ENCODE measurements at regions not wholly inside any gene's neighbourhood (a gene's known extent, or its start where the extent isn't known, plus 50 kb on each side); places are given as distances from the start of the nearest gene placed in this dataset.

DNA sequence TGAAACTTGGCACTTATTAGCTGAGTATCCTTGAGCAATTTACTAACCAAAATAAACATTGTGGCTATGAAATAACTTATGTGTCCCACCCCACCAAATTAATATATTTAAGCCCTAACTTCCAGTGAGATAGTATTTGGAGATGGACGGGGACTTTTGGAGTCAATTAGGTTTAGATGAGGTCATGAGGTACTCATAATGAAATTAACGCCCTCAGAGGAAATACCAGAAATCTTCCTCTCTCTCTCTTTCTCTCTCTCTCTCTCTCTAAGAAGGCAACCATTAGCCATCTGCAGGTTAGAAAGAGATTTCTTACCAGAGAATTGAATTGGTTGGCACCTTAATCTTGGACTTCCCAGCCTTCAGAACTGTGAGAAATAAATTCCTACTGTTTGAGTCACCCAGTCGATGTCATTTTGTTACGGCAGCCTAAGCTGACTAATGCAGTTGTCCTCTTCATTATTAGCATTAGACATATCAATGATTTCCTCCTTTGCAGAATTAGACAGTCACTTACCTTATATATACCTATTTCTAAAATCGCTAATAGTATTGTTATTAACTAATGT, 1284.0 kb downstream of the FAM181B start:
- Histone ChIP-seq H3K79me1 (ENCODE audit: low read depth in 1 of 2, low read length in 2 of 2) (no peaks in the 10 kb centered on the region), H2AK9ac (replicated peaks; ENCODE audit: low read depth, low read length, poor library complexity) (no peak overlapping the region), H3K27me3 (ENCODE audit: control insufficient read depth, insufficient read depth, low read length) (no peaks in the 10 kb centered on the region), H3K18ac (ENCODE audit: low read depth, low read length) (no peak overlapping the region), H2AK5ac (ENCODE audit: low read depth, low read length) (no peak overlapping the region), H4K8ac (ENCODE audit: low read depth in 2 of 2, low read length in 2 of 2) (no peak overlapping the region), H3K4me2 (ENCODE audit: low read depth, low read length) (no peak overlapping the region), H3K14ac (replicated peaks; ENCODE audit: low read depth, low read length) (no peak overlapping the region), H3K9me1 (ENCODE audit: insufficient read depth, low read length) (no peaks in the 10 kb centered on the region), H3K9me3 (ENCODE audit: control insufficient read depth, insufficient read depth, low read length) (no peaks in the 10 kb centered on the region; the same call in 1 of the 2 replicates), H2BK120ac (ENCODE audit: low read depth, low read length) (no peak overlapping the region), H2BK5ac (ENCODE audit: low read depth, low read length, poor library complexity, severe bottlenecking) (no peak overlapping the region), H3K4me1 (ENCODE audit: control insufficient read depth, insufficient read depth, low read length) (no peaks in the 10 kb centered on the region), H3K4ac (ENCODE audit: low read depth, low read length) (no peak overlapping the region), H2AFZ (replicated peaks; ENCODE audit: low read length, poor library complexity) (no peak overlapping the region), H4K91ac (ENCODE audit: insufficient read depth, low read depth, low read length) (no peak overlapping the region), H3K4me3 (ENCODE audit: insufficient read depth, low read depth, low read length) (no peak overlapping the region), H3K9ac (ENCODE audit: low read depth, low read length) (no peak overlapping the region), H2BK20ac (ENCODE audit: low read depth, low read length) (no peak overlapping the region), H3K56ac (ENCODE audit: extremely low read depth, insufficient read depth, low read length) (no peak overlapping the region), H4K5ac (ENCODE audit: low read depth, low read length) (no peak overlapping the region), H3K36me3 (ENCODE audit: control insufficient read depth, insufficient read depth, low read length) (no peaks in the 10 kb centered on the region), H3K27ac (ENCODE audit: insufficient read depth, low read length) (no peak overlapping the region), H2BK15ac (ENCODE audit: low read depth, low read length) (no peak overlapping the region), H4K20me1 (ENCODE audit: insufficient read depth, low read length) (no peaks in the 10 kb centered on the region), H3K23ac (ENCODE audit: low read depth, low read length) (no peak overlapping the region)
- intact Hi-C loops (cut with micrococcal nuclease) (no loop called here), dilution Hi-C loops (cut with HindIII; ENCODE audit: low sequenced_read_pairs, unreplicated experiment) (no loop called here), in situ Hi-C loops (cut with MboI; ENCODE audit: low sequenced_read_pairs) (no loop called here)
- ChIA-PET CTCF (no interaction called here), POLR2A (ENCODE audit: unreplicated experiment) (no interaction called here)
- ATAC-seq (ENCODE audit: low read depth): no peak
- no TSS peak for BruUV-seq (replicated peaks)
- TF ChIP-seq CHD1 (IDR thresholded peaks at IDR 0.05; ENCODE audit: low read depth, low read length) (no peak), MXI1 (IDR thresholded peaks at IDR 0.05; ENCODE audit: borderline replicate concordance, low read depth, low read length) (no peak), POLR2A (IDR thresholded peaks at IDR 0.05; ENCODE audit: low read depth, low read length) (no peak), MAZ (IDR thresholded peaks at IDR 0.05; ENCODE audit: borderline replicate concordance, low read depth, low read length) (no peak)
- TF ChIP-seq, protein P1, sequence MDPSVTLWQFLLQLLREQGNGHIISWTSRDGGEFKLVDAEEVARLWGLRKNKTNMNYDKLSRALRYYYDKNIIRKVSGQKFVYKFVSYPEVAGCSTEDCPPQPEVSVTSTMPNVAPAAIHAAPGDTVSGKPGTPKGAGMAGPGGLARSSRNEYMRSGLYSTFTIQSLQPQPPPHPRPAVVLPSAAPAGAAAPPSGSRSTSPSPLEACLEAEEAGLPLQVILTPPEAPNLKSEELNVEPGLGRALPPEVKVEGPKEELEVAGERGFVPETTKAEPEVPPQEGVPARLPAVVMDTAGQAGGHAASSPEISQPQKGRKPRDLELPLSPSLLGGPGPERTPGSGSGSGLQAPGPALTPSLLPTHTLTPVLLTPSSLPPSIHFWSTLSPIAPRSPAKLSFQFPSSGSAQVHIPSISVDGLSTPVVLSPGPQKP (IDR thresholded peaks at IDR 0.05; ENCODE audit: borderline replicate concordance, low read depth, low read length): no peak
- no CpG with 5 or more reads among the region's 5 CpGs for WGBS, 2 experiments (ENCODE audit: extremely low coverage in 2 of 2, insufficient read length in 1 of 2)
- no peak for DNase-seq
